OCI-LY1 (cell line): ENCODE measurements at regions not wholly inside any gene's neighbourhood (a gene's known extent, or its start where the extent isn't known, plus 50 kb on each side); places are given as distances from the start of the nearest gene placed in this dataset.

Experiments used
- H2AFZ ChIP-seq: fragments of 200-600 bp; sonication (generic), shearing (Covaris generic); 2 replicates; pipeline ENCODE4 v1.6.0; 2014; ENCODE audit warnings: antibody characterized with exemption, mild to moderate bottlenecking, low read length
- H3F3A ChIP-seq: fragments of 200-600 bp; sonication (generic), shearing (Covaris generic); 2 replicates; pipeline ENCODE4 v1.6.0; 2014; ENCODE audit warnings: mild to moderate bottlenecking, antibody characterized with exemption, low read length, moderate library complexity; ENCODE audit not compliant: insufficient read depth
- H3K27ac ChIP-seq: fragments of 200-600 bp; sonication (generic); 2 replicates; pipeline ENCODE4 v1.5.1; 2014; ENCODE audit warnings: low read length, mixed run types, mild to moderate bottlenecking, low read depth; ENCODE audit not compliant: poor library complexity, severe bottlenecking
- H3K27me3 ChIP-seq: fragments of 200-600 bp; sonication (generic); 2 replicates; pipeline ENCODE4 v1.6.0; 2014; ENCODE audit warnings: antibody characterized with exemption, mild to moderate bottlenecking, low read length, moderate library complexity; ENCODE audit not compliant: insufficient read depth
- H3K36me3 ChIP-seq: fragments of 200-600 bp; sonication (generic); 2 replicates; pipeline ENCODE4 v1.6.1; 2014; ENCODE audit warnings: mild to moderate bottlenecking, antibody characterized with exemption, low read length, moderate library complexity, mixed read lengths; ENCODE audit not compliant: insufficient read depth
- H3K4me1 ChIP-seq: fragments of 200-600 bp; sonication (generic); 2 replicates; pipeline ENCODE4 v1.5.1; 2014; ENCODE audit warnings: mild to moderate bottlenecking, low read length, moderate library complexity; ENCODE audit not compliant: insufficient read depth, severe bottlenecking
- H3K4me2 ChIP-seq: fragments of 200-600 bp; sonication (generic), shearing (Covaris generic); 2 replicates; pipeline ENCODE4 v1.6.1; 2014; ENCODE audit warnings: low read length
- H3K4me3 ChIP-seq: fragments of 200-600 bp; sonication (generic); 2 replicates; pipeline ENCODE4 v1.5.1; 2014; ENCODE audit warnings: low read length, low read depth, mild to moderate bottlenecking, mixed read lengths; ENCODE audit not compliant: poor library complexity, severe bottlenecking
- H3K79me2 ChIP-seq: fragments of 200-600 bp; shearing (Covaris generic); 2 replicates; pipeline ENCODE4 v1.6.1; 2016; ENCODE audit warnings: mixed run types, low read length, mixed read lengths; ENCODE audit not compliant: insufficient read depth
- H3K9ac ChIP-seq: fragments of 200-600 bp; sonication (generic), shearing (Covaris generic); 2 replicates; pipeline ENCODE4 v1.6.1; 2014; ENCODE audit warnings: mild to moderate bottlenecking, low read length, mixed read lengths
- H3K9me2 ChIP-seq: fragments of 200-600 bp; sonication (generic), shearing (Covaris generic); 2 replicates; pipeline ENCODE4 v1.6.1; 2014; ENCODE audit warnings: low read depth, mild to moderate bottlenecking, low read length, mixed read lengths
- H3K9me3 ChIP-seq: fragments of 200-600 bp; shearing (Covaris generic); 2 replicates; pipeline ENCODE4 v1.6.1; 2014; ENCODE audit warnings: low read length, mixed read lengths
- H4K20me1 ChIP-seq: fragments of 200-600 bp; sonication (generic), shearing (Covaris generic); 2 replicates; pipeline ENCODE4 v1.6.0; 2016; ENCODE audit warnings: mild to moderate bottlenecking, low read length; ENCODE audit not compliant: insufficient read depth
- CTCF ChIP-seq: fragments of 200-600 bp; sonication (generic), shearing (Covaris generic); IDR thresholded peaks from 2 replicates; pipeline ENCODE4 v1.5.1; 2017; ENCODE audit warnings: mild to moderate bottlenecking, antibody characterized with exemption, low read length, moderate library complexity, mixed read lengths
- EZH2 ChIP-seq: fragments of 200-600 bp; sonication (generic), shearing (Covaris generic); IDR thresholded peaks from 2 replicates; pipeline ENCODE4 v1.8.0; 2017; ENCODE audit warnings: borderline replicate concordance, mixed run types, mild to moderate bottlenecking, antibody characterized with exemption, low read length, moderate library complexity, mixed read lengths

GRCh38 chr14:98685725-98686124 lies 586.3 kb downstream of the BCL11B start:
- no peak overlapping the region for H3K4me2 ChIP-seq
- no peak for TF ChIP-seq EZH2
- no peak for TF ChIP-seq CTCF
- no peaks in the 10 kb centered on the region for H3K4me1 ChIP-seq
- H3K9me3 ChIP-seq = no peaks in the 10 kb centered on the region
- H3K9ac ChIP-seq = no peak overlapping the region
- no peak overlapping the region for H2AFZ ChIP-seq
- no peaks in the 10 kb centered on the region for H3K27me3 ChIP-seq
- H3K4me3 ChIP-seq = no peak overlapping the region
- no peaks in the 10 kb centered on the region for H3F3A ChIP-seq
- H3K36me3 ChIP-seq = no peaks in the 10 kb centered on the region
- H3K27ac ChIP-seq = no peak overlapping the region
- no peaks in the 10 kb centered on the region for H3K9me2 ChIP-seq
- no peaks in the 10 kb centered on the region for H4K20me1 ChIP-seq
- H3K79me2 ChIP-seq = no peaks in the 10 kb centered on the region

- Histone ChIP-seq H3K4me3 (no peak overlapping the region), H3K79me2 (no peaks in the 10 kb centered on the region), H3F3A (no peaks in the 10 kb centered on the region), H3K4me1 (no peaks in the 10 kb centered on the region), H4K20me1 (no peaks in the 10 kb centered on the region), H3K9me2 (no peaks in the 10 kb centered on the region), H3K27ac (no peak overlapping the region), H3K36me3 (no peaks in the 10 kb centered on the region), H3K9ac (no peak overlapping the region), H2AFZ (no peak overlapping the region), H3K4me2 (no peak overlapping the region), H3K27me3 (no peaks in the 10 kb centered on the region), H3K9me3 (no peaks in the 10 kb centered on the region)
- TF ChIP-seq EZH2 (no peak), CTCF (no peak)
Observed at GRCh38 chr14:98688446-98688845, 583.6 kb downstream of the BCL11B start.

- H3K9me3 ChIP-seq = no peaks in the 10 kb centered on the region
- no peak for TF ChIP-seq CTCF
- TF ChIP-seq EZH2 = no peak
- H3F3A ChIP-seq = no peaks in the 10 kb centered on the region
- H3K4me3 ChIP-seq = no peak overlapping the region
- H4K20me1 ChIP-seq = no peaks in the 10 kb centered on the region
- no peaks in the 10 kb centered on the region for H3K4me1 ChIP-seq
- no peak overlapping the region for H2AFZ ChIP-seq
- H3K36me3 ChIP-seq = no peaks in the 10 kb centered on the region
- H3K9me2 ChIP-seq = no peaks in the 10 kb centered on the region
- H3K27me3 ChIP-seq = no peaks in the 10 kb centered on the region
- no peak overlapping the region for H3K4me2 ChIP-seq
- no peak overlapping the region for H3K9ac ChIP-seq
- no peaks in the 10 kb centered on the region for H3K79me2 ChIP-seq
- no peak overlapping the region for H3K27ac ChIP-seq
Observed at GRCh38 chr14:98689951-98690350, 582.0 kb downstream of the BCL11B start.
